ENCODE measurements at regions not wholly inside any gene's neighbourhood (a gene's known extent, or its start where the extent isn't known, plus 50 kb on each side); places are given as distances from the start of the nearest gene placed in this dataset.
A peak's percentile ranks its signal among the peaks of the same experiment; 100 is the strongest.

DNA sequence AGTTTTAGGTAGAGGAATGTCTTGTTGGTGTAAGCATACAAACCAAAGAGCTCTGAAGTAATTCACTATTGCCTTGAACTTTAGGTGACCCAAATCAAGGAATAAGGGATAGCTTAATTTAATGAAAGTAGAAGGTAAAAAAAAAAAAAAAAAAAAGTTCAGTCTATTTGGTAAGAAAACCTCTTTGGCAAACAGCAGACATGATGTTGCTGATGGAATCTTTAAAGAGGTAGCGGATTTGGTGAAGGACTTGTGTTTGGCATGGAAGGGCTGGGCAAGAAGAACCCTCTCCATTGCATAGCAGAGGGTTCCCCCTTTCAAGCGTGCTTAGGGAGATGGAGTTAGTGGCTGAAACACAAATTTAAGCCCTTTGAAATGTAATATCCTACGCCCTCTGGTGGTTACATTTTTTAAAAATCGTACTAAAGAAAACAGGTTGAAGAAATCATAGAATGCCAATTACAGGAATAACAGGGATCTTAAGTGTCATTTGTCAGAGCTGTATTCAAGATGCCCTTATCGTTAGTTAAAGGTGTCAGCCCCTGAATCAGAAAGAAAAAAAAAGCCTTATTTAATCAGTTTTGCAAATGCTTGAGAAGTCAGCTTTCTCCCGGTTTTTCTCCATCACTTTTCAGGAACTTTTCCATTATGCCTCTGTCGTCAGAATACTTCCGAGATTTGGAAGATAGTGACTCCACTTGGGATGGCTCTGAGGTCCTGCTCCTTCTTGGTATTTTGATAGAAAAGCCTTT is 383.1 kb downstream of the KCNJ2 start:
- WGBS: 24% methylated on average over 8 of the region's 8 CpGs
- Histone ChIP-seq H3K4me3 (ENCODE audit: low read depth in 1 of 3, low read length in 3 of 3) (no peak overlapping the region), H3K27me3 (ENCODE audit: control insufficient read depth in 4 of 4, insufficient read depth in 4 of 4, low read length in 3 of 4) (peaks cover 0 to 4% (median 0%) of the 10 kb centered on the region in 4 donors)

GRCh38 chr17:70552982-70553334 is 383.6 kb downstream of the KCNJ2 start:
- Histone ChIP-seq H3K9me3 (ENCODE audit: control insufficient read depth in 4 of 4, low read length in 3 of 4) (no peaks in the 10 kb centered on the region), H3K4me1 (ENCODE audit: control insufficient read depth in 4 of 4, insufficient read depth in 4 of 4, low read length in 3 of 4) (no peaks in the 10 kb centered on the region), H3K36me3 (ENCODE audit: control insufficient read depth in 4 of 4, insufficient read depth in 3 of 4, low read depth in 1 of 4, low read length in 3 of 4) (no peaks in the 10 kb centered on the region), H3K4me3 (ENCODE audit: low read depth in 1 of 3, low read length in 3 of 3) (no peak overlapping the region), H3K9ac (ENCODE audit: low read depth in 1 of 2, low read length in 2 of 2) (no peak overlapping the region), H3K27ac (ENCODE audit: low read depth in 1 of 2, low read length in 2 of 2) (no peak overlapping the region), H3K27me3 (ENCODE audit: control insufficient read depth in 4 of 4, insufficient read depth in 4 of 4, low read length in 3 of 4) (peaks cover 0 to 6% (median 0%) of the 10 kb centered on the region in 4 donors)
- DNase-seq (ENCODE audit: low spot score): no peak
- TF ChIP-seq FOXA1 (IDR thresholded peaks at IDR 0.05) (no peak), RXRA (IDR thresholded peaks at IDR 0.05) (no peak), HNF4A (conservative IDR thresholded peaks at IDR 0.05) (no peak), ZBTB33 (IDR thresholded peaks at IDR 0.05) (no peak), EGR1 (IDR thresholded peaks at IDR 0.05; ENCODE audit: low read depth in 2 of 2) (no peak), YY1 (IDR thresholded peaks at IDR 0.05) (no peak), CTCF (IDR thresholded peaks at IDR 0.05; ENCODE audit: low read depth, low read length, missing input control) (no peak)
- TF ChIP-seq, protein P1, sequence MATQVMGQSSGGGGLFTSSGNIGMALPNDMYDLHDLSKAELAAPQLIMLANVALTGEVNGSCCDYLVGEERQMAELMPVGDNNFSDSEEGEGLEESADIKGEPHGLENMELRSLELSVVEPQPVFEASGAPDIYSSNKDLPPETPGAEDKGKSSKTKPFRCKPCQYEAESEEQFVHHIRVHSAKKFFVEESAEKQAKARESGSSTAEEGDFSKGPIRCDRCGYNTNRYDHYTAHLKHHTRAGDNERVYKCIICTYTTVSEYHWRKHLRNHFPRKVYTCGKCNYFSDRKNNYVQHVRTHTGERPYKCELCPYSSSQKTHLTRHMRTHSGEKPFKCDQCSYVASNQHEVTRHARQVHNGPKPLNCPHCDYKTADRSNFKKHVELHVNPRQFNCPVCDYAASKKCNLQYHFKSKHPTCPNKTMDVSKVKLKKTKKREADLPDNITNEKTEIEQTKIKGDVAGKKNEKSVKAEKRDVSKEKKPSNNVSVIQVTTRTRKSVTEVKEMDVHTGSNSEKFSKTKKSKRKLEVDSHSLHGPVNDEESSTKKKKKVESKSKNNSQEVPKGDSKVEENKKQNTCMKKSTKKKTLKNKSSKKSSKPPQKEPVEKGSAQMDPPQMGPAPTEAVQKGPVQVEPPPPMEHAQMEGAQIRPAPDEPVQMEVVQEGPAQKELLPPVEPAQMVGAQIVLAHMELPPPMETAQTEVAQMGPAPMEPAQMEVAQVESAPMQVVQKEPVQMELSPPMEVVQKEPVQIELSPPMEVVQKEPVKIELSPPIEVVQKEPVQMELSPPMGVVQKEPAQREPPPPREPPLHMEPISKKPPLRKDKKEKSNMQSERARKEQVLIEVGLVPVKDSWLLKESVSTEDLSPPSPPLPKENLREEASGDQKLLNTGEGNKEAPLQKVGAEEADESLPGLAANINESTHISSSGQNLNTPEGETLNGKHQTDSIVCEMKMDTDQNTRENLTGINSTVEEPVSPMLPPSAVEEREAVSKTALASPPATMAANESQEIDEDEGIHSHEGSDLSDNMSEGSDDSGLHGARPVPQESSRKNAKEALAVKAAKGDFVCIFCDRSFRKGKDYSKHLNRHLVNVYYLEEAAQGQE (IDR thresholded peaks at IDR 0.05): no peak

More for the DNA sequence above, 383.1 kb downstream of the KCNJ2 start:
- DNase-seq (ENCODE audit: low spot score): no peak
- H3K4me1 ChIP-seq (ENCODE audit: control insufficient read depth in 4 of 4, insufficient read depth in 4 of 4, low read length in 3 of 4): no peaks in the 10 kb centered on the region
- H3K27ac ChIP-seq (ENCODE audit: low read depth in 1 of 2, low read length in 2 of 2): no peak overlapping the region
- H3K36me3 ChIP-seq (ENCODE audit: control insufficient read depth in 4 of 4, insufficient read depth in 3 of 4, low read depth in 1 of 4, low read length in 3 of 4): no peaks in the 10 kb centered on the region
- H3K9ac ChIP-seq (ENCODE audit: low read depth in 1 of 2, low read length in 2 of 2): no peak overlapping the region
- H3K9me3 ChIP-seq (ENCODE audit: control insufficient read depth in 4 of 4, low read length in 3 of 4): no peaks in the 10 kb centered on the region
- peak; percentile 73 to 78 for TF ChIP-seq RAD21 (IDR thresholded peaks at IDR 0.05)
- no peak for TF ChIP-seq ZBTB33 (IDR thresholded peaks at IDR 0.05)
- TF ChIP-seq MAX (IDR thresholded peaks at IDR 0.05): no peak
- TF ChIP-seq ATF3 (IDR thresholded peaks at IDR 0.05): no peak
- TF ChIP-seq CTCF (IDR thresholded peaks at IDR 0.05; ENCODE audit: low read depth, low read length, missing input control): peak; percentile 30
- no peak for TF ChIP-seq FOXA2 (IDR thresholded peaks at IDR 0.05)

Data from liver (tissue), 8 donors.